GM19239 (cell line): ENCODE measurements at regions not wholly inside any gene's neighbourhood (a gene's known extent, or its start where the extent isn't known, plus 50 kb on each side); places are given as distances from the start of the nearest gene placed in this dataset.
A peak's percentile ranks its signal among the peaks of the same experiment; 100 is the strongest.

ENCODE experiments used
- DNase-seq: peaks from one replicate; pipeline ENCODE4 v3.0.0; 2011; ENCODE audit warnings: low spot score; ENCODE audit not compliant: insufficient read length
- FAIRE-seq: peaks from 2 replicates; lab custom pipeline; 2011; peaks lifted over from hg19 to GRCh38; lab: Jason Lieb, UNC

DNA sequence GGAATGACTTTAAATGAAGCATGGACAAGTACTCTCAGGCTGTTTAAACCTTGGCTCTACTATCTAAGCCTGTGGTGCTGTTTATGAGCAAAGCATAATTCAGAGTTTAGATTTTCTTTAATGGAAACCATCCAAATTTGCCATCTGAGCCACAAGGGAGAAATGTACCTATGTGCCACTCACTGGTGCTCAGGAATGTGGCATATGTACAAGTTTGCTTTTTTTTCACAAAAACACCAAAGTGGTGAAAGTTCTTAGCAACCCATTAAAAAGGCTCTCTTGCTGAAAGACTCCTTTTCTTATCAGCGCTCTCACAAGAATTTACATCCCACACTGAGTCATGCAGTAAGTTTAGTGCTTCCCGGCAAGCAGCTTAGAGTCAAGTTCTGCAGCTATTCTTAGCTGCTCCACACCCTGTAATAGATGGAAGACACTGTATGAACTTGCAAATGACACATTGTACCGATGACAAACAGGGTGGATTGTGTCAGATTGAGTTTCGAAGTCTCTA is 57.3 kb upstream of the MLIP start:
- no peak for DNase-seq
- FAIRE-seq = no peak

- FAIRE-seq = no peak
- no peak for DNase-seq
These were observed 55.1 kb upstream of the MLIP start for GRCh38 chr6:54056105-54056504.

GRCh38 chr6:54057058-54057457 is 54.2 kb upstream of the MLIP start:
- FAIRE-seq = no peak

GRCh38 chr6:54058236-54058635 is 53.0 kb upstream of the MLIP start:
- FAIRE-seq = no peak

More at GRCh38 chr6:54057058-54057457, 54.2 kb upstream of the MLIP start:
- no peak for DNase-seq

DNA sequence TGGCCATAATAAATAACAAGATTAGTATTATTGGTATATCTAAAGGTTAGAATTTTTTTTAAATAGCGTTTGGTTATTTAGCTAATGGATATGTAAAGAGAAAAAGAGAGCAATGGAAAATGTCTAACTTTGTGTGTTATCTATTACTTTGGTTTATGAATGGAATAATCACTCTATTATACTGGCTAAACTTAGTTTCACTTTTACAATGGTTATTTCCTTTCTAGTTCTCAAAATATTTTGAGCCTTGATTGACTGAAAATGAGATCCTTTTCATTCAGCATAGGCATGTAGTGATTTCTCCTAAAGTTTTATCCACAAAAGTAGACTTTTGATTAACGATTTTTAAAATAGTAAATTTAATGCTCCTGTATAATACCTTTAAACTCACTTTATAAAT is 51.6 kb upstream of the MLIP start:
- FAIRE-seq (peak; percentile 14), DNase-seq (no peak)

More at GRCh38 chr6:54058236-54058635, 53.0 kb upstream of the MLIP start:
- no peak for DNase-seq

- FAIRE-seq (no peak), DNase-seq (no peak)
These were observed 51.0 kb upstream of the MLIP start for GRCh38 chr6:54060286-54060685.
